SK-N-SH (cell line): ENCODE measurements at regions not wholly inside any gene's neighbourhood (a gene's known extent, or its start where the extent isn't known, plus 50 kb on each side); places are given as distances from the start of the nearest gene placed in this dataset.

Source experiments
- CTCF ChIP-seq: fragments of 200-600 bp; sonication (generic); IDR thresholded peaks from 2 replicates; pipeline ENCODE4 v1.6.1; 2017; ENCODE audit warnings: antibody characterized with exemption, mild to moderate bottlenecking, moderate library complexity
- EZH2phosphoT487 ChIP-seq: fragments of 200-600 bp; sonication (generic); IDR thresholded peaks from 2 replicates; pipeline ENCODE4 v1.6.1; 2017; ENCODE audit warnings: low read depth, mixed run types, mild to moderate bottlenecking, antibody characterized with exemption, moderate library complexity, borderline replicate concordance
- MXI1 ChIP-seq: IDR thresholded peaks from 2 replicates; pipeline ENCODE4 v1.6.1; 2012; ENCODE audit warnings: mild to moderate bottlenecking, low read depth, low read length, improper control_type of control experiment

DNA sequence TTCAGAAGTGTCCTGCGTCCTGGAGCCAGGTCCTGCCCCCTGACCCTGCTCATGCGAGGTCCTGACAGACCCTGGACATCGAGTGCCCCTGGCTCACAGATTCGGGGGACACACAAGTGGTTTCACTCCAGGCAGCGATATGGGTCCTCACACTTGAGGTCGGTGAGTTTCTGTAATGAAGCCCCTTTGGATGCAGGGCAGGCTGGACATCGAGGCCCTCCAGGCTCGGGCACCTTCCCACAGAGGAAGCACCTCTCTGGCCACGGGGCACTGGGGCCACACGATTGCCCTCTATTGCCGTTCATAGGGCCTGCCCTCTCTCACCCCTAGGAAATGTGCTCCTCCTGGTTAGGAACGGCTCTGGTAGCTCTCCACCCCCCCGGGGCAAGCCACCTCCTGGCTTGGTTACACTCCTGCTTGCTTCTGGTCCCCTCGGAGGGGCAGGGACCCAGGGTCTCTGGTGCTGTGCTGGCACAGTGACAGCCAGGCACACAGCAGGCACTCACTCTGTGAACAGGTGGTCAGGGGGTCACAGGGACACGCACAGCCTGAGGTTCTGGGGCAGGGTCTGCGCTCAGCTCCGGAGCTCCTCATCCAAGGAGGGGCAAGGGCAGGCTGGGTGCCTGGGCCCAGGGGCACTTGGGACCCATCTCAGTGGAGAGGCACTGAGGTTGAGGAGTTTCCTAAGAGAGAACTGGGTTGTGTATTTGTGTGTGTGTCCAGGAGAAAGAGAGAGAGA, 907.7 kb downstream of the BRD1 start:
- TF ChIP-seq MXI1 (no peak), CTCF (no peak), EZH2phosphoT487 (no peak)
